Endothelial cell of umbilical vein (primary cell): ENCODE measurements at regions not wholly inside any gene's neighbourhood (a gene's known extent, or its start where the extent isn't known, plus 50 kb on each side); places are given as distances from the start of the nearest gene placed in this dataset.

Source experiments
- BruUV-seq: library from RNA; stranded (reverse); fragments of 400-500 nt; replicated peaks from 2 replicates; lab custom pipeline; 2021; lab: Mats Ljungman, UMichigan
- CTCF ChIA-PET: fragments of 300-600, 350-600 bp; sonication (Branson Sonifier 250); formaldehyde crosslinking; loops from one replicate; lab custom pipeline; 2021; ENCODE audit warnings: antibody characterized with exemption, inconsistent platforms; lab: Charles Lee
- POLR2A ChIA-PET: fragments of 300-600, 350-600 bp; sonication (Branson Sonifier 250); formaldehyde crosslinking; loops from one replicate; lab custom pipeline; 2021; ENCODE audit warnings: antibody characterized with exemption, inconsistent platforms; lab: Charles Lee
- DNase-seq: peaks from one replicate; pipeline ENCODE4 v3.0.0-alpha.2; 2011; ENCODE audit warnings: low read depth, low spot score
- FAIRE-seq: peaks from 2 replicates; lab custom pipeline; 2011; peaks lifted over from hg19 to GRCh38; lab: Jason Lieb, UNC
- H2AFZ ChIP-seq: 2 replicates; pipeline ENCODE4 v1.6.0; 2012; ENCODE audit warnings: low read depth, low read length, control low read depth, inconsistent platforms
- H3K27ac ChIP-seq: 2 replicates; pipeline ENCODE4 v1.5.1; 2011; ENCODE audit warnings: low read depth, mild to moderate bottlenecking, control low read depth, low read length, moderate library complexity; ENCODE audit not compliant: insufficient read depth
- H3K27me3 ChIP-seq, 2 experiments: 2 replicates each; pipeline versions ENCODE4 v1.6.0 to v1.6.1; 2011; ENCODE audit warnings: low read length in 2 of 2, mixed read lengths in 1 of 2; ENCODE audit not compliant: control insufficient read depth in 2 of 2, insufficient read depth in 2 of 2
- H3K36me3 ChIP-seq, 2 experiments: 2 replicates in 1 of 2; 3 replicates in 1 of 2; pipeline ENCODE4 v1.5.1; 2011; ENCODE audit warnings: low read length in 2 of 2, mild to moderate bottlenecking in 1 of 2, moderate library complexity in 1 of 2; ENCODE audit not compliant: control insufficient read depth in 2 of 2, insufficient read depth in 2 of 2; ENCODE audit errors: extremely low read depth in 1 of 2
- H3K4me1 ChIP-seq: 3 replicates; pipeline ENCODE4 v1.5.1; 2011; ENCODE audit warnings: mild to moderate bottlenecking, low read length; ENCODE audit not compliant: control insufficient read depth, insufficient read depth; ENCODE audit errors: extremely low read depth
- H3K4me2 ChIP-seq: 2 replicates; pipeline ENCODE4 v1.6.1; 2011; ENCODE audit warnings: low read length, control low read depth, mixed read lengths; ENCODE audit not compliant: insufficient read depth
- H3K4me3 ChIP-seq, 3 experiments: fragments of 200-600 bp in 1 of 3; sonication (generic), shearing (Covaris generic) in 1 of 3; replicated peaks in 1 of 3; 2 replicates each; pipeline ENCODE4 v1.5.1; 2011 to 2016; ENCODE audit warnings: control low read depth in 3 of 3, low read length in 3 of 3, mild to moderate bottlenecking in 2 of 3, inconsistent platforms in 1 of 3, low read depth in 1 of 3, moderate library complexity in 1 of 3; ENCODE audit not compliant: insufficient read depth in 1 of 3
- H3K79me2 ChIP-seq: 2 replicates; pipeline ENCODE4 v1.6.0; 2012; ENCODE audit warnings: low read length, inconsistent platforms; ENCODE audit not compliant: control insufficient read depth, insufficient read depth
- H3K9ac ChIP-seq: replicated peaks from 2 replicates; pipeline ENCODE3; 2011; ENCODE audit warnings: low read length, control low read depth; ENCODE audit not compliant: insufficient read depth; ENCODE audit errors: extremely low read depth
- H3K9me1 ChIP-seq: replicated peaks from 3 replicates; pipeline ENCODE4 v1.6.0; 2011; ENCODE audit warnings: mild to moderate bottlenecking, low read length; ENCODE audit not compliant: control insufficient read depth, insufficient read depth; ENCODE audit errors: extremely low read depth
- H3K9me3 ChIP-seq: replicated peaks from 2 replicates; pipeline ENCODE4 v1.5.1; 2012; ENCODE audit warnings: low read length, inconsistent platforms; ENCODE audit not compliant: control insufficient read depth, insufficient read depth
- H4K20me1 ChIP-seq: replicated peaks from 2 replicates; pipeline ENCODE3; 2011; ENCODE audit warnings: mild to moderate bottlenecking, low read length; ENCODE audit not compliant: control insufficient read depth, insufficient read depth; ENCODE audit errors: extremely low read depth
- EZH2 ChIP-seq: IDR thresholded peaks from 2 replicates; pipeline ENCODE4 v1.6.1; 2012; ENCODE audit warnings: borderline replicate concordance, low read depth, mild to moderate bottlenecking, moderate library complexity, low read length, inconsistent platforms; ENCODE audit not compliant: severe bottlenecking
- FOS ChIP-seq: IDR thresholded peaks from 2 replicates; pipeline ENCODE4 v1.6.1; 2011; ENCODE audit warnings: mild to moderate bottlenecking, low read length, moderate library complexity, borderline replicate concordance; ENCODE audit not compliant: insufficient read depth
- GATA2 ChIP-seq: IDR thresholded peaks from 2 replicates; pipeline ENCODE4 v1.7.0; 2011; ENCODE audit warnings: low read depth, mild to moderate bottlenecking, moderate library complexity, mixed read lengths, low read length; ENCODE audit not compliant: insufficient read length, insufficient read depth
- JUN ChIP-seq: IDR thresholded peaks from 2 replicates; pipeline ENCODE4 v1.6.1; 2011; ENCODE audit warnings: borderline replicate concordance, low read depth; ENCODE audit not compliant: insufficient read length, insufficient read depth
- dilution Hi-C: fragments of 300-500 bp; cut with MboI; formaldehyde crosslinking; loops from one replicate; pipeline ENCODE4 v1.15.0; 2019; ENCODE audit warnings: low sequenced_read_pairs; ENCODE audit not compliant: extremely low pct_ligation_motif_present
- intact Hi-C: fragments of 100-400 bp; cut with micrococcal nuclease; formaldehyde crosslinking; loops from one replicate; pipeline ENCODE4 v1.10.0; 2022

- H3K9me3 ChIP-seq = no peaks in the 10 kb centered on the region
- ChIA-PET CTCF (no interaction called here), POLR2A (no interaction called here)
- intact Hi-C loops = no loop called here
- DNase-seq (no peak), FAIRE-seq (no peak)
- no peaks in the 10 kb centered on the region for H4K20me1 ChIP-seq
- H3K79me2 ChIP-seq = no peaks in the 10 kb centered on the region
- no peaks in the 10 kb centered on the region for H3K36me3 ChIP-seq
- dilution Hi-C loops = no loop called here
- no peak overlapping the region for H3K9ac ChIP-seq
- no peak overlapping the region for H3K4me3 ChIP-seq
- BruUV-seq = no TSS peak
- H3K4me2 ChIP-seq = no peak overlapping the region
- no peaks in the 10 kb centered on the region for H3K27me3 ChIP-seq
- no peak overlapping the region for H3K27ac ChIP-seq
- H3K4me1 ChIP-seq = peaks cover 7% of the 10 kb centered on the region
- no peaks in the 10 kb centered on the region for H3K9me1 ChIP-seq
- TF ChIP-seq EZH2 (no peak), FOS (peak; percentile 9)
- no peak overlapping the region for H2AFZ ChIP-seq
These were observed 424.1 kb upstream of the DACH1 start for GRCh38 chr13:72290962-72291681.

GRCh38 chr13:72286421-72286820 is 419.4 kb upstream of the DACH1 start:
- Histone ChIP-seq H3K4me3 (no peak overlapping the region), H4K20me1 (no peaks in the 10 kb centered on the region), H3K79me2 (no peaks in the 10 kb centered on the region), H3K4me1 (no peaks in the 10 kb centered on the region), H2AFZ (no peak overlapping the region), H3K27ac (no peak overlapping the region), H3K36me3 (no peaks in the 10 kb centered on the region), H3K27me3 (no peaks in the 10 kb centered on the region), H3K9ac (no peak overlapping the region), H3K4me2 (no peak overlapping the region), H3K9me3 (no peaks in the 10 kb centered on the region), H3K9me1 (no peaks in the 10 kb centered on the region)
- ChIA-PET POLR2A (no interaction called here), CTCF (interaction anchor here (1.3 kb wide), 1 partner anchor 9 kb away, joined by 3 read pairs; no protein-coding TSS in a partner anchor)
- DNase-seq (no peak), FAIRE-seq (no peak)
- no peak for TF ChIP-seq JUN
- TF ChIP-seq GATA2 = no peak
- no TSS peak for BruUV-seq
- intact Hi-C loops = no loop called here
- dilution Hi-C loops = no loop called here
